Gastrocnemius medialis (tissue), 4 donors: ENCODE measurements at regions not wholly inside any gene's neighbourhood (a gene's known extent, or its start where the extent isn't known, plus 50 kb on each side); places are given as distances from the start of the nearest gene placed in this dataset.

Experiments
- CTCF ChIP-seq, 5 experiments: fragments of 450-650 bp in 3 of 5; fragments of 200-600 bp in 2 of 5; sonication (generic) in 2 of 5; IDR thresholded peaks in 4 of 5; conservative IDR thresholded peaks in 1 of 5; 1 replicate in 4 of 5; 2 replicates in 1 of 5; pipeline ENCODE4 v1.5.1; 2016 to 2019; ENCODE audit warnings: antibody characterized with exemption in 5 of 5, mild to moderate bottlenecking in 3 of 5, moderate library complexity in 3 of 5
- POLR2A ChIP-seq, 2 donors: fragments of 450-650 bp; IDR thresholded peaks; one replicate each; pipeline ENCODE4 v1.6.1; 2017; ENCODE audit warnings: antibody characterized with exemption in 2 of 2, mild to moderate bottlenecking in 2 of 2, moderate library complexity in 2 of 2

GRCh38 chr19:31937983-31938382 is 407.4 kb upstream of the ZNF507 start:
- no peak for TF ChIP-seq CTCF (IDR thresholded peaks at IDR 0.05 in 4 of 5, conservative IDR thresholded peaks at IDR 0.05 in 1 of 5)
- no peak for TF ChIP-seq POLR2A (IDR thresholded peaks at IDR 0.05)
